OCI-LY1 (cell line): ENCODE measurements at regions not wholly inside any gene's neighbourhood (a gene's known extent, or its start where the extent isn't known, plus 50 kb on each side); places are given as distances from the start of the nearest gene placed in this dataset.

ENCODE experiments used
- EZH2 ChIP-seq: fragments of 200-600 bp; sonication (generic), shearing (Covaris generic); IDR thresholded peaks from 2 replicates; pipeline ENCODE4 v1.8.0; 2017; ENCODE audit warnings: borderline replicate concordance, mixed run types, mild to moderate bottlenecking, antibody characterized with exemption, low read length, moderate library complexity, mixed read lengths
- TF ChIP-seq, protein P1 (sequence below): fragments of 200-600 bp; sonication (generic), shearing (Covaris generic); IDR thresholded peaks from 2 replicates; pipeline ENCODE4 v1.5.1; 2017; ENCODE audit warnings: mild to moderate bottlenecking, antibody characterized with exemption, low read length, moderate library complexity, mixed read lengths

DNA sequence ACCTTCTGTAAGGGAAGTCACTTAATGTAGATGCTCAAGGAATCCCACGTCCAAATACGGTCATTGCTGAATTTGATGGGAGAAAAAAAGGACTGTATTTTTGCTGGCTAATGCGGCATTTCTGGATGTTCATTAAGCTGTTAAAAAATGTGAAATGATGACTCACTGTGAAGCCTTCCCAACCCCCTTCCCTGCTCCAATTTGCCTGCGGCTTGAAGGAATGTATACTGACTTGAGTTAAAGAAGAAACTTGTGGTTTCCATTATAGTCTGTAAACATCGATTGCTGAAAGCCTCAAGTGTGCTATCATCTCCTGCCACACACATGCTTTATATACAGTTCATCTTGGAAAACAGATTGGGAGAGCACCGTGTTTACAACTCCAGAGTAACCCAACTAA is 249.1 kb upstream of the JAG1 start:
- TF ChIP-seq, protein P1, sequence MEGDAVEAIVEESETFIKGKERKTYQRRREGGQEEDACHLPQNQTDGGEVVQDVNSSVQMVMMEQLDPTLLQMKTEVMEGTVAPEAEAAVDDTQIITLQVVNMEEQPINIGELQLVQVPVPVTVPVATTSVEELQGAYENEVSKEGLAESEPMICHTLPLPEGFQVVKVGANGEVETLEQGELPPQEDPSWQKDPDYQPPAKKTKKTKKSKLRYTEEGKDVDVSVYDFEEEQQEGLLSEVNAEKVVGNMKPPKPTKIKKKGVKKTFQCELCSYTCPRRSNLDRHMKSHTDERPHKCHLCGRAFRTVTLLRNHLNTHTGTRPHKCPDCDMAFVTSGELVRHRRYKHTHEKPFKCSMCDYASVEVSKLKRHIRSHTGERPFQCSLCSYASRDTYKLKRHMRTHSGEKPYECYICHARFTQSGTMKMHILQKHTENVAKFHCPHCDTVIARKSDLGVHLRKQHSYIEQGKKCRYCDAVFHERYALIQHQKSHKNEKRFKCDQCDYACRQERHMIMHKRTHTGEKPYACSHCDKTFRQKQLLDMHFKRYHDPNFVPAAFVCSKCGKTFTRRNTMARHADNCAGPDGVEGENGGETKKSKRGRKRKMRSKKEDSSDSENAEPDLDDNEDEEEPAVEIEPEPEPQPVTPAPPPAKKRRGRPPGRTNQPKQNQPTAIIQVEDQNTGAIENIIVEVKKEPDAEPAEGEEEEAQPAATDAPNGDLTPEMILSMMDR, result no peak
- no peak for TF ChIP-seq EZH2
